ENCODE measurements at regions not wholly inside any gene's neighbourhood (a gene's known extent, or its start where the extent isn't known, plus 50 kb on each side); places are given as distances from the start of the nearest gene placed in this dataset.

DNA sequence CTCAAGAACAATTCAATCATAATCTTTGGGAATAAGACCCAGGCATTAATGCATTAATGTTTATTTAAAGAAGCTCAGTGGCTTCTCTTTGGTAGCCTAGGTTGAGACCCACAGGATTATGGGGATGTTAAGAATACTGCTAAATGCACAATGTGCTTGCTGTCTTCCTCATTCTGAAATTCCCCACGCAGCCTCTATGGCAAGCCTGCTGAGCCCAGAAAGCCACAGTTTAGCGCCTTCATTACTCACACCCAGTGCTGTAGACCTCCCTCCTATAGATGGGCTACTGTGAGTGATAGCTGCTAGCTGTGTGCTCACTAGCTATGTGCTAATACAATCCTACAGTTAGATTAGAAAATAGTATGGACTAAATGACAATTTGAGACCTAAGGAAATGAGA, 90.6 kb downstream of the TNFSF13B start:
- TF ChIP-seq, protein P1, sequence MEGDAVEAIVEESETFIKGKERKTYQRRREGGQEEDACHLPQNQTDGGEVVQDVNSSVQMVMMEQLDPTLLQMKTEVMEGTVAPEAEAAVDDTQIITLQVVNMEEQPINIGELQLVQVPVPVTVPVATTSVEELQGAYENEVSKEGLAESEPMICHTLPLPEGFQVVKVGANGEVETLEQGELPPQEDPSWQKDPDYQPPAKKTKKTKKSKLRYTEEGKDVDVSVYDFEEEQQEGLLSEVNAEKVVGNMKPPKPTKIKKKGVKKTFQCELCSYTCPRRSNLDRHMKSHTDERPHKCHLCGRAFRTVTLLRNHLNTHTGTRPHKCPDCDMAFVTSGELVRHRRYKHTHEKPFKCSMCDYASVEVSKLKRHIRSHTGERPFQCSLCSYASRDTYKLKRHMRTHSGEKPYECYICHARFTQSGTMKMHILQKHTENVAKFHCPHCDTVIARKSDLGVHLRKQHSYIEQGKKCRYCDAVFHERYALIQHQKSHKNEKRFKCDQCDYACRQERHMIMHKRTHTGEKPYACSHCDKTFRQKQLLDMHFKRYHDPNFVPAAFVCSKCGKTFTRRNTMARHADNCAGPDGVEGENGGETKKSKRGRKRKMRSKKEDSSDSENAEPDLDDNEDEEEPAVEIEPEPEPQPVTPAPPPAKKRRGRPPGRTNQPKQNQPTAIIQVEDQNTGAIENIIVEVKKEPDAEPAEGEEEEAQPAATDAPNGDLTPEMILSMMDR (conservative IDR thresholded peaks at IDR 0.05), result no peak
- no peak overlapping the region for H3K27ac ChIP-seq

DNA sequence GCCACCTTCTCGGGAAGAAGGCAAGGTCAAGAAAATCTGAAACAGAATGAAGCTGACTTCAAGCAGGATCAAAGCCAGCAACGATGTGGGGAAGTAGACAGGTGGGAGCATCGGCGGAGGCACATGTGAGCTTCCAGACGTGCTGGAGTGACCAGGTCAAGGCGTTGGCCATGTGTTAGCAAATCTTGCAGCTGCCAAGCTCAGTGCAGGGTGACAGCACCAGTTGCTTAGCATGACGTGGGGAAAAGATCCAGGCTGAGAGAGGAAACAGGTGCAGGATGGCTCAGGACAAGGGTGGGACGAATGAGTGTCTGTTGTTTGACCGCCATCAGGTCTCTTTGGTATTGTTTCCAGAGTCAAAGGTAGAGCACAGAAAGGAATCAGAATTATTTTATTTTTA, 92.3 kb downstream of the TNFSF13B start:
- TF ChIP-seq, protein P1 (conservative IDR thresholded peaks at IDR 0.05), result no peak
- H3K27ac ChIP-seq, result no peak overlapping the region

DNA sequence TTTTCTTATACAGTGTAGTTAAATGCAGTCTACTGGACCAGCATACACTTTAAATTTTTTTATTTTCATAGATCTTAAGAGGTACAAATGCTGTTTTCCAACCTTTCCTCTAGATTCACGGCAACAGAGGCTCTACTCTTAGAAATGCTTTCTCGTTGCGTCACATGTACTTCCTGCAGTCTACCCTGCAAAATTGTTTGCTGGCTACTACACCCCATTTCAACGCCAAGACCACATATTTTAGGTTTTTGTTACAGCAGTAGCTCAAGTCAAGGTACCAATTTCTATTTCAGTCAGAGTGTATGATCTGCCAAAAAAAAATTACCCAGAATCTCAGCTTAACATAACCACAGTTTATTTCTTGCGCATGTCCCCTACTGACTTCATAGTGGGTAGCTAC, 94.1 kb downstream of the TNFSF13B start:
- H3K27ac ChIP-seq, result no peak overlapping the region
- TF ChIP-seq, protein P1 (conservative IDR thresholded peaks at IDR 0.05), result no peak

DNA sequence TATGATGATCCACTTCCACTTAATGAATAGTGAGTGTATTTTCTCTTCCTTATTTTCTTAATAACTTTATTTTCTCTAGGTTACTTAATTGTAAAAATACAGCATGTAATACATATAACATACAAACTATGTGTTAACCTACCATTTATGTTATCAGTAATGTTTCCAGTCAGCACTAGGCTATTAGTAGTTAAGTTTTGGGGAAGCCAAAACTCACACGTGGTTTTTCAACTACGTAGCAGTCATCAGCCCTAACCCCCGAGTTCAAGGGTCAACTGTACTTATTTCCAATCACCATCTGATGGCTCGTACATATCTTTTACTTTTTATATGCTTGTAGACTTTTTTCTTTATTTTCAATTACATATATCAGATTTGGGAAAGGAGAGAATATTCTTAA, 95.7 kb downstream of the TNFSF13B start:
- no peak overlapping the region for H3K27ac ChIP-seq
- TF ChIP-seq, protein P1 (conservative IDR thresholded peaks at IDR 0.05), result no peak

DNA sequence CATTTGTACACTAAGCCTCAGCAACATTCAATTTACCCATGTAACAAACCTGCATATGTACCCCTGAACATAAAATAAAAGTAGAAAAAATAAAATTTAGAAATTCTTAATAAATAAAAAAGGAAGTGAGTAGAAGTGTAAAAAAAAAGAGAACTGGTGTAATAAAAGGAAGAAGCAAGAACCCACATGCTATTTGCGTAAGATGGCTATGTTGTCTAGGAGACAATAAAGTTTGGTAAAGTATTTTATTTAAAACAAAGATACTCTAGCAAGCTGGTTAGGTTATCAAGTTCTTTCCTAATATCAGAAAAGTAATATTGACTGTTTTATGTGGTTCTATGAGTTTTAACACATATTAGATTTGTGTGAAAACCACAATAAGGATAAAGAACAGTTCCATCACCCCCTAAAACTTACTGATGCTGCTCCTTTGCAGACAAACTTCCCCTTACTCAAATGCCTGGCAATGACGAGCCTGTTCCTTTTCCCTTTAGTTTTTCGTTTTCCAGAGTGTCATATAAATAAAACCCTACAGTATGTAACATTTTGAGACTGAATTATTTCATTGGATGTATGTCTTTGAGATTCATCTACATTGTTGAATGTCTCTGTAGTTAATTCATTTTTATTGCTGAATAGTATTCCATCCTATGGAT, 98.9 kb downstream of the TNFSF13B start:
- TF ChIP-seq, protein P1 (conservative IDR thresholded peaks at IDR 0.05), result no peak

DNA sequence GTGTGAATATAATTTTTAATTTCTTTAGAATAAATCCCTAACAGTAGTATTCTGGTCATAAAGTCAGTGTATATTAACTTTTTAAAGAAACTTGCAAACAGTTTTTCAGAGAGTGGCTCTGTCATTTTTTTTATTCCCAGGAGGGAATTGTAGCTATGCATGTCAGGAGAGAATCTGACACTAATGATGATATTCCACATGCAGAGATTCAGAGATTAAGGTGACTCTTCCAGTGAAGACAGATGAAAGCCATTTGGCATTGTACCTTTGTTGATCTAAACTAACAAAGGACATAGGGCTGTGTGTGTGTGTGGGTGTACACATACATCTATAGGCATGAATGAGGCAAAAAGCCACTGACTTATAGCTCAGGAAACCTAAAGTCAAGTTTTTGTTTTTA, 99.9 kb downstream of the TNFSF13B start:
- TF ChIP-seq, protein P1 (conservative IDR thresholded peaks at IDR 0.05), result no peak
- no peak overlapping the region for H3K27ac ChIP-seq

More for the DNA sequence above, 98.9 kb downstream of the TNFSF13B start:
- no peak overlapping the region for H3K27ac ChIP-seq

DNA sequence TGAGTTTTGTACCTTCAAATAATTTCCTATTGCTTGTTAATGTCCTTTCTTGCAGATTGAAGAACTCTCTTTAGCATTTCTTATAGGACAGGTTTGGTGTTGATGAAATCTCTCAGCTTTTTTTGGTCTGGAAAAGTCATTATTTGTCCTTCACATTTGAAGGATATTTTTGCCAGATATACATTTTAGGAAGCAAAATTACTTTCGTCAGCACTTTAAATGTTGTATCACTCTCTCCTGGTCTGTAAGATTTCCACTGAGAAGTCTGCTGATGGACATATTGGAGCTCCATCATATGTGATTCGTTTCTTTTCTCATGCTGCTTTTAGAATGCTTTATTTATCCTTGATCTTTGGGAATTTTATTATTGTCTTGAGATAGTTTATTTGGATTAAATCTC, 105.5 kb downstream of the TNFSF13B start:
- no peak overlapping the region for H3K27ac ChIP-seq
- TF ChIP-seq, protein P1 (conservative IDR thresholded peaks at IDR 0.05), result no peak
